NCI-H187 treated with DMSO at 0.1 percent for 48 hours (cell line): ENCODE measurements at regions not wholly inside any gene's neighbourhood (a gene's known extent, or its start where the extent isn't known, plus 50 kb on each side); places are given as distances from the start of the nearest gene placed in this dataset.

Experiments used
- DNase-seq: peaks from one replicate; lab custom pipeline; 2025; lab: John Stamatoyannopoulos, UW

DNA sequence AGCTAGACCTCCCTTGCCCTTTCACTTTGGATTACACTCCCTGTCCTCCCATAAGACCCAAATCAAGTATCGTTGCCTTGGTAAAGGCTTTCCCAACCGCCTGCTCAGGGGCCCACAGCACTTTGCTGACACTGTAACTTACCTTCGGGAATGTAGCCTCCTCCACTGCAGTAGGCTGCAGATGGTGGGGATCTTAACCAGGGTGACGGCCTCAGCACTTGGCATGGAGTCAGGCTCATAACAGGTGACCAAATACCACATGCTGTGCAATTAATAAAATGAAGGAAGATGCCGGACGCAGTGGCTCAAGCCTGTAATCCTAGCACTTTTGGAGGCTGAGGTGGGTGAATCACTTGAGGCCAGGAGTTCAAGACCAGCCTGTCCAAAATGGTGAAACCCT lies 88.7 kb upstream of the IRF2BP2 start:
- no peak for DNase-seq

DNA sequence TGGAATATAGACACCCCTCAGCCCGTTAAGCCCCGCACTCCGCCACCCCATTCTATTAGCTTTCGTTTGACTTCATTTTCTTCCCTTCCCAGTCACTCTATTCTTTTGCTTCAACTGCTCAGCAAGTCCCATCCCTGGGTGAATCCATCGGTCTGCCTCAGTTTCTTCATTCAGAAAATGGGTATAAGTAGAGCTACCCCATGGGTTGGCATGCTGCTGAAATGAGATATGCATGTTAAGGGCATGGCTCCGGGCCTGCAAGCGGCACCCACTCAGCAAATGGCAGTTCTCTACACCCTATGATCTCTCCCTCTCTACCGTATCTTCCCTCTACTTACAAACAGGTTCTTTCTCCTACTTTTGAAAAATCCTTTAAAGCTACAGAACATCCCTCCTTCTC lies 87.8 kb upstream of the IRF2BP2 start:
- DNase-seq = no peak

DNA sequence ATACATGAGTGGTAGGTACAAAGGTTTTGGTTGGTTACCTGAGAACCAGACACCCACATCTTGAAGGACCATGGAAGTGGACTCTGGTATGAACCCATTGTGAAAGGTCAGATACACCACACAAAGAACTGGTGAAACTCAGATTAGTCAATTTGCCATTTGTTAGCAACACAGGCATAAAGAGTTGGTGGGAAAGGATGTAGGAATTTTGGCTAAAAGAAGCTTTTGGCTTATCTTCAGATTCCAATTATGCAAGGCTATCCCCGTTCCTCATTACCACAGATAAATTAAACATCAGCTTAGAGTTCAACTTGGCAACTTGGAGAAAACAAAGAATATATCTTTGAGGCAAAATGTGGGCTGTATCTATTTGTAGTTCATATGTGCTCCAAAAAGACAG lies 87.0 kb upstream of the IRF2BP2 start:
- no peak for DNase-seq

DNA sequence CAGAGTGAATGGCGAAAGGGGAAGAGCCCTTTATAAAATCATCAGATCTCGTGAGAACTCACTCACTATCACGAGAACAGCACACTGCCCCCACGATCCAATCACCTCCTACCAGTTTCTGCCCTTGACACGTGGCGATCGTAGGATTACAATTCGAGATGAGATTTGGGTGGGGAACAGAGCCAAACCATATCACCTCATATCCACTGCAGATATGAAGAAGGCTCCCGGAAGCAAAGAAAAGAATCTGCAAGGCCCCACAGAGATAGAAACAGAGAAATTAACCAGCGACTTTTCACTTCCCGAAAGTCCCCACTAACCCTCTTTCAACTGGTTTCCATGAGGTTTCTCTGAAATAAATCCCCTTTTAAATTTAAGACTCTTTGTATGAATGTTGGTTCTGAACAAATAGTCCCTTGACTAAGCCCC lies 86.2 kb upstream of the IRF2BP2 start:
- DNase-seq = no peak

DNA sequence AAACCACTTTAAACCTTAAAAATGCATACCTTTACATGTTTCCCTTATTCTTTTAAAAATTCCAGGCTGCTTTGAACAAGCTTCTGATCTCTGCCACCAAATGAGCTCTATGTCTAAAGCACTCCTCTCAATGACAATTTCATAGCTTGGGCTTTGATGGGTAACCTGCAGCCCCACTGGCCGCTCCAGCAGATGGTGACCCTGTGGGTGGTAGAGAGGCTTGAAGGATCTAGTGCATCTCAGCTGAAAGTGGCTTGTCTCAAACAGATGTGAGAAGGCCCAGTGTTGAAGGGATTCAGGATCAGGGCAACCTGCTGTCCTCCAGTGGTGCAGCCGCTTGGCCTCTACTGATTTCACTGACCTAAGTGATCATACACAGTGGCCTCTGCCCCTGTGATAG lies 84.7 kb upstream of the IRF2BP2 start:
- no peak for DNase-seq

DNA sequence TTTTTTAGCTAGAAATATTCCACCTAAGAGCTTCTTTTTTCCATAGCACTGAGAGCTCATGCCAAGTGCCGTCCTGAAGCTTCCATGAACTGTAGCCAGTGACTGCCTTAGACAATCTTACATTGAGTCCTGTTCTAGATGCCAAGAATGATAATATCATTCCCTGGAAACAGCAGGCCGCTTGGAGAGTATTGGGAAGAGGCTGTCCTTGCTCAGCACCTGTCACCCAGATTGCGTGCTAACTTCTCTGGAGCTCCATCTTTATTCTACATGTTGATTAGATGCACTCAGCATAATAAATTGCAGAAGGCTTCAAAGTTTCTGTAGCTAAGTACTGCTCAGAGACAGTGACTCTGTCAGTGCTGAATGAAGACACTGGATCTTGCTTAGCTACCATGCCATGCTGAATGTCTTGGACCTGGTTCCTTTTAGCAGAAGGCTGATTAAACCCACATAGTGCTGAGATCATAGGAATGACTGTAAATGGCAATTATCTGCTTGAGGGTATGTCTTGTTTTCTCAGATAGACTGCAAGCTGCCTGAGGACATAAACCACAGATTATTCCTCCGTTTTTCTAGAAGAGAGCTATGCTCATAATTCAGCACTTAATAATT lies 83.1 kb upstream of the IRF2BP2 start:
- DNase-seq = no peak

DNA sequence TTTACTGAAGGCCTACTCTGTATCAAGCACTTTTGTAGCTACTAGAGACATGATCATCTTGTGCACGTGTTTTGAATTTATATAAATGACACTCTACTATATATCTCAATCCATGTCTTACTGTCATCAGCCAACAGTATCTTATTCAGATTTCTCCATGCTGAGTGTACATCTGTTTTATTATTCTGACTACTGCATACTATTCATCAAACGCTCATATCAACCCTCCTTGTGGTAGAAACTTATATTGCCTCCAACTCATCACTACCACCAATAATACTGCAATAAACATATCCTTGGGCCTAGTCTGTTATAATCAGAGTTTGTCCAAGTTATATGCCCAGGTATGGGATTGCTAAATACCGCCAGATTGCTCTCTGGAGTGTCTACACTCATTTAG lies 81.6 kb upstream of the IRF2BP2 start:
- DNase-seq = no peak

DNA sequence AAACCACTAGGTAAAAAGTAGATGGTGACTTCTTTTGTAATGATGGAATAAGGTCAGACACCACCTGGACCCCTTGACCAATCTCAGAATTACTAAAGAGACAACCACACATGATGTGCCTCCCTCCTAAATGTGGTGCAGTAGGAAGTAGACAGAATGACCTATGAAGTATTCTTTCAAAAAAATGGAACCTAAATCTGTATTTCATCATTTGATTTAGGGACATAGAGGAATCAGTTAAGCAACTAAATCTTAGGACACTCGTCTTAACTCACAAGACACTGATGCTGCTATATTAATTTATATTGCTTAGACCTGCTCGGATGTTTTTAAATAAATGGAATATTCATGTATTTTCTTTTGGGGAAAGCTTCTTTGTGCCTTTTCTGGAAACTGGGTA lies 80.9 kb upstream of the IRF2BP2 start:
- DNase-seq = no peak

DNA sequence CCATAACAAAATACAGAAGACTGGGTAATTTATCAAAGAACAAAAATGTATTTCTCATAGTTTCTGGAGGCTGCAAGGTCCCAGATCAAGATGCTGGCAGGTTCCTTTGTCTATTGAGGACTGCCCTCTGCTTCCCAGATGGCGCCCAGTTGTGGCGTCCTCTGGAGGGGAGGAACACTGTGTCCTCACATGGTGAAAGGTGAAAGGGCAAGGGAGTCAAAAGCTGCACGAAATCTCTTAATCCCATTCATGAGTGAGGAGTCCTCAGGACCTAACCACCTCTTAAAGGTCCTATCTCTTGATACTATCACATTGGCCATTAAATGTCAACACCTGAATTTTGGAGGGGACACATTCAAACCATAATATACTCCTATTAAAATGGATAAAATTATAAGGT lies 79.3 kb upstream of the IRF2BP2 start:
- no peak for DNase-seq

DNA sequence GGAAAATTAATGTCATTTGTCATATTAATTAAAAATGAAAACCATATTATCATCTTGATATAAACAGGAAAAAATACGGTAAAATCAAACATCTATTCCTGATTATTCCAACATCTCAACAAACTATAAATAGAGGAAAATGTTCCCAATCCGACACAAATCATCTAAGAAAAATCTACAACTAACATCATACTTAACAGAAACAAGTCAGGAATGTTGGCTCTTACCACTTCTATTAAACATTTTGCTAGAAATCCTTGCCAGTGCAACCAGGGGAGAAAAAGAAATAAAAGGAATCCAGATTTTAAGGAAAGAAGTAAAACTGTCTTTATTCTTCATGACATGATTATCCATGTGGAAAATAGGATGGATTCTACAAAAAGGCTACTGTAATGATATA lies 77.0 kb upstream of the IRF2BP2 start:
- DNase-seq = no peak

DNA sequence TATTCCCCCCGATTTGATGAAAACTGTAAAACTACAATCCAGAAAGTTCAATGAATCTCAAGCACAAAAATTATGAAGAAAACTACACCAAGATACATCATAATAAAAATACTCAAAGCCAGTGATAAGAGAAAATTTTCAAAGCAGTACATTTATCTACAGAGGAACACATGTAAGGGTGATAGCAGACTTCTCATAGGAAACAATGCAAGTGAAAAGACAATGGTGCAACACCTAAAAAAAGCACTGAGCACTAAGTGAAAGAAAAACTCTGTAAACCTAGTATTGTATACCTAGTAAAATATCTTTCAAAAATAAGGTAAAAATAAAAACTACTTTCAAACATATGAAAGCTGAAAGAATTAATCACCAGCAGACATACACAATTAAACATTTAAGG lies 76.1 kb upstream of the IRF2BP2 start:
- no peak for DNase-seq

DNA sequence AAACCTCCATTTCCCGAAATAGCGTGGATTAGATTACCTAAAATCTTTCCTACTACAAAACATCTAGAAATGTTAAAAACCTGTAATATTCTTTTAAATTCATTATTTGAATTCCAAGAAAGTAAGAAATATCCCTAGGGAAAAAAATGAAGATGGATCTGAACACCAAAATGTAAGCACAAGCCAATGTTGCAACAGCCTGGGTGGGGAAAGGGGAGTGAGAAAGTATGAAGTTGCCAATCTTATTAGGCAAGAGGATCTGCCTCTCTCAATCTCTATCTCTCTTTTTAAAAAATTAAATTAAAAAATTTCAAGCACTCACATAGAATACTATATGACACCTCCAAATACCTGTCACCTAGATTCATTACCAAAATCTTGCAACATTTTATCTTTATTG lies 74.9 kb upstream of the IRF2BP2 start:
- no peak for DNase-seq

DNA sequence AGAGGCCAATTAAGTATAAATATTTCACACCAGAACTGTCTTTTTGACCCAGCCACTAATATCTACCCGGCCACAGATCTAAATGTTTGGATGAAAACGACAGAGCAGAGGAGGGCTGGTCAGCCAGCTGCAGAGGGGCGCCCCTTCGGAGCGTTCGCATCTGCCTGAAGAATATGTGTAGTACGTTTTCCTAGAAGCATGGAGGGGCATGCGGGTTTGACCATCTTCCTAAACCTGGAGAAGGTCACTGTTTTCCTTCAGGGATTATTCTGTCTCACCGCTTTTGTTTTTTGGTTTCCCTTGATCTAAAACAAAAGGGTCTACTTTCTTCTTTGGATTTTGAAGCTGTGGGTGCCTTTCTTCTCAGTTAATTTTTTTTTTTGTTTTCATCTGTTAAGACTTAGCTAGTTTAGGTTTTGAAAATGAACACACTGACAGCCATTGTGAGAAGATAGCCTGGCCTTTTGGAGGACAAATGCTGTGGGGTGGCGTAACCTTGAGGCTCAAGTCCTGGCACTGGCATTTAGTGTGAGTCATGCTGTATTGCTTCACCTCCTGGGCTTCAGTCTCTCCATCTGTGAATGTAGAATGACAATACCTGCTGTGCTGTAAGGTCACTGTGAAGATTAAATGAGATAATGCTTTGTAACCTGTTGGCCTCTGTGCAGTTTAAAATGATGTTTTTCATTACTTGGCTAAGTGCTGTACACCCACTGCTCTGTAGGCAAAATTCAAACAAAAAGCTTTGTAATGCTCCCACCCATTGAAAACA lies 74.1 kb upstream of the IRF2BP2 start:
- no peak for DNase-seq

DNA sequence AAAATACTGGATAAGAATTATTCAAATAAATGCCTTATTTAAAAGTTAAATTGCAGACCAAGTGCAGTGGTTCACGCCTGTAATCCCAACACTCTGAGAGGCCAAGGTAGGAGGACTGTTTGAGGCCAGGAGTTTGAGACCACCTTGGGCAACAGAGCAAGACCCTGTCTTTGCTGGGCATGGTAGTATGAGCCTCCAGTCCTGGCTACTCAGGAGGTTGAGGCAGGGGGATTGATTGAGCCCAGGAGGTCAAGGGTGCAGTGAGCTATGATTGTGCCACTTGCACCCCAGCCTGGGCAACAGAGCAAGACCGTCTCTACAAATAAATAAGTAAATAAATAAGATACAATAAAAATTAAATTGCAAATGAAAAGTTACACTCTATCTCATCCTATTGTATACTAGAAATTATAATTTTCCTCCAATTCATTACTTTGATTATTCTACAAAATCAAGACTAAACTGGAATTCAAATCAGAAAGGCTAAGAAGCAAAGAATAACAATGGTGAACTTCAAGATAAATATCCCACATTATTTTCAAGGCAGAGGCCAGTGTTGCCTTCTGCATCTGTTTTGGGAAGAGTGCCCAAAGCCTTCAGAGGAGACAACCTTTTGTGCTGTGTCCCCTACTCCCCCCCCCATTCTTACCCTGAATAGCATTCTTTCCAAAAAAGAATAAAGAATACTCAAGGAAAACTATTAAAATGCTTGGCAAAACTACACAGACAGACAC lies 73.3 kb upstream of the IRF2BP2 start:
- no peak for DNase-seq

DNA sequence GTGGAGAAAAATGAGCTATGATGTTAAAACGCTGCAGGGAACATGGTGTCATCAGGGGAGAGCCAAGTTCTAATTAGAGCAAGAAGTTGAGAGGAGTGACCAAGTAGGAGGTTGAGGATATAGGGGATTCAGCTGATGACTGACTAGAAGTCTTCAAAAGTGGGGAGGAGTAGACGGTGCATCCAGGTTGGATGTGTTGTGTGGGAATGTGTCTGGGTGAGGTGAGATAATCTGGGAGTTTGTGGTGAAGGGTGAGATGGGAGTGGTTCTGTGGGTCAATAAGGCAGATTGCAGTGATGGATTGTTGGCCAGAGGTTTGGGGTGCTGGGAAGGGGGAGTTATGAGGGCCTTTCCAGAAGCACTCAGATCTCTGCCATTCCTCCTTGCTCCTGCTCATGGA lies 72.0 kb upstream of the IRF2BP2 start:
- DNase-seq = no peak

DNA sequence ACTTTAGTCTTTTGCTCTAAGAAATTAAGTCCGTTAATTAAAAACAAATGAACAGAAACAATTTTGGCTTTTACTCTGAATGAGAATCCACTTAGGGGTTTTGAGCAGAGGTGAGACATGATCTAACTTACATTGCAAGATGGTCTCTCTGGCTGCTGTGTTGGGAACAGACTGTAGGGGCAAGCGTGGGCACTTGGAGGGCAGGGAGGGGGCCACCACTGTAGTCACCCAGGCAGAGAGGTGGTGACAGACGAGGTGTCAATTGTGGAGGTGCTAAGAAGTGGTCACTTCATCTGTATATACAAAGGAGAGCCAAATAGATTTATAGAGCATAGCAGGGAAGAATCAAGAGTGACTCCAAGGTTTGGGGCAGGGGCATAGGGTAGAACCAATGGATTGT lies 71.1 kb upstream of the IRF2BP2 start:
- DNase-seq = no peak

DNA sequence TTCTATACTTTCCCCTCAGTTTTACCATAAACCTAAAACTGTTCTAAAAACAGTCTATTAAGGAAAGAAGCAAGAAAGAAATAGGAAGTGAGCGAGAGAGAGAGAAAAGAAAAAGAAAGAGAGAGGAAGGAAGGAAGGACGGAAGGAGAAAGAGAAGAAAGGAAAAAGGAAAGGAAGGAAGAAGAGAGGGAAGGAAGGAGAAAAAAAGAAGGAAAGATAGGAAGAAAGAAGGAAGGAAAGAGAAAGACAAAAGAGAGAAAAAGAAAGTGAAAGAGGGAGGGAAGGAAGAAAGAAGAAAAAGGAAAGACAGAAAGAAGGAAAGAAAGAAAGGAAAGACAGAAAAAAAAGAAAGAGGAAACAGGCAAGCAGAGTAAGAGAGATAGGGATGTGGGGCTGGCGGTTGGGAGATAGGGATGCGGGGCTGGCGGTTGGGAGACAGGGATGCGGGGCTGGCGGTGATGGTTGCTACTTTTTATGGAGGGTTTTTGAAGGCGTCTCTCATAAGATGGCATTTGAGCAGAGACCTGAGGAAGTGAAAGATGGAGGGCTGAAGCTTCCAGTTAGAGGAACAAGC lies 70.4 kb upstream of the IRF2BP2 start:
- no peak for DNase-seq

DNA sequence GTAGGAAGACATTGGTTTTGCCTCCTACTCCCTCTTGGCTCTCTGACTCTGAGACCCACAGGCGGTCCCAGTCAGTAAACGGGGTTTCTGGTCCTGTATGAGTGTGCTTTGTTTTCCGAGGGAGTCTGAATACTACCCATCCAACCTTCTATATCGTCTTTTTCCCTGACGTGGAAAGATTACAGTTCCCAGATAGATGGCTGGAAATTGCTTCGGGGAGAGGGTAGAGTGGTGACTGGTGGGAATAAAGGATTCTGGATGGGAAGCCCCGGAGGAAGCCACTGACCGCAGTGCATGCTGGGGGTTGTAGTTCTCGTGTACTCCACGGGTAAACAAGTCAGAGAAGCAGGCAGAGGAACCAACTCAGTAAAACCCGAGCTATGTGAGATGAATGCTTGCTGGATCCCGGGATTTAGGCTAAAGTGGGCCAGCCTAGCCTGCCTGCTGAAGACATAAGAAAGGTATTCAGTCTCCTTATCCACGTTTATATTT lies 66.2 kb upstream of the IRF2BP2 start:
- no peak for DNase-seq

DNA sequence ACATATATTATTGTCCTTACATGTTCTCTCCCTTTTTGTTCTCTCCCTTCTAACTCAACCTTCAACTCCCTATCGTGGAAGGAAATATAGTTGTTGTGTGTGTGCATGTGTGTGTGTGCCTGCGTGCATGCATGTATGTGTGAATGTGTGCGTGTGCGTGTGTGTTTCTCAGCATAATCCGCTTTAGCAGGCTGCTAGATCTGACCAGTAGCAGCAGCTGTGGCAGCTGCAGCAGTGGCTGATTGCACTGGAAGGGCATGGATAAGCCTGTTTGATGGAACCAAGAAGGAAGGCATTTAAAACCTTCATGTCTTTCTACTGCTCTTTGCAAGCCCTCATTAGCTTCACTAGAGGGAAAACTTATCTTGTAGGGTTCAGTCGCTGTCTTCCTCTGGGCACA lies 65.6 kb upstream of the IRF2BP2 start:
- no peak for DNase-seq

DNA sequence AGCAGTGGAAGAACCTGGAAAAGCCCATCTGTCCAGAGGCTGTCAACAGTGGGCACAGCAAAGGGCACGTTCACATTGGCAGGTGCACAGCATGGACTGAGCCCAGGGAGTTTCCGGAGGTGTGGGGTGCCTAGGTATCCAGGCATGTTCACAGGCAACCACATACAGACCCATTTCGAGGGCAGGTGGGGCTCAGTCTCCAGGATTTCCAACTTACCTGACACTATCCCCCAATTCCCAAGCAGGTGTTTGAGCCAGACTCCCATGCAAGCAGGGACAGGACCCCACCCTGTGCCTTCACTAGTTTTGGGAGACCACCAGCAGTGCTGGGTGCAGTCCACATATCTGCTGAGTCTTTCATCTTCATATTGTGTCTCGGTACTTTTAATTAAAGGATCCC lies 65.0 kb upstream of the IRF2BP2 start:
- DNase-seq = no peak

DNA sequence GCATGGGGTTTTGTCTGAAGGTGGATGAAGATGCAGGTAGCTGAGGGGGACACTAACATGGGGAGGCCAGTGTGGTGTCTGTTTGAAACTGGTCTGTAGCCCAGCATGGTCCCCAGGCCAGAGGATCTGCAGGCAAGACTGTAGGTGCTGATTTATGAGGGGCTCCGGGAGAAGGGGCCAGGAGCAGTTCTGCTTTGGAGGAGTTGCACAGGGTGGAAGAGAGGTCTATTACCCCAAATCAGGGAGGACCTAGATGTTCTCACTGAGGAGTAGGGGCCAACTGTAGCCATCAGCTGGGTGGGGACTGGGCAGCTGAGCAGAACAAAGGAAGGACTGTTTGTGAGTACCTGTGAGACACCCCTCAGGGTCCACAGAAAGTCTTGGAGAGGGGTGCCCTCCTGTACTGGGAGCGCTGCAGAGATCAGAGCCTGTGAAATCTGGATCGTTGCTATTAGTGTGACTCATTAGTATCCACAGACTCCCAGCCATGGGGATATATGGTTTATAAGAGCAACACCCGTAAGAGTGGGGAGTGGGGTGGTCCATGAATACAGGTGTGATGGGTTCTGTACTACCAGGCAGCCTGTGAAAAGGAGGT lies 64.3 kb upstream of the IRF2BP2 start:
- no peak for DNase-seq

DNA sequence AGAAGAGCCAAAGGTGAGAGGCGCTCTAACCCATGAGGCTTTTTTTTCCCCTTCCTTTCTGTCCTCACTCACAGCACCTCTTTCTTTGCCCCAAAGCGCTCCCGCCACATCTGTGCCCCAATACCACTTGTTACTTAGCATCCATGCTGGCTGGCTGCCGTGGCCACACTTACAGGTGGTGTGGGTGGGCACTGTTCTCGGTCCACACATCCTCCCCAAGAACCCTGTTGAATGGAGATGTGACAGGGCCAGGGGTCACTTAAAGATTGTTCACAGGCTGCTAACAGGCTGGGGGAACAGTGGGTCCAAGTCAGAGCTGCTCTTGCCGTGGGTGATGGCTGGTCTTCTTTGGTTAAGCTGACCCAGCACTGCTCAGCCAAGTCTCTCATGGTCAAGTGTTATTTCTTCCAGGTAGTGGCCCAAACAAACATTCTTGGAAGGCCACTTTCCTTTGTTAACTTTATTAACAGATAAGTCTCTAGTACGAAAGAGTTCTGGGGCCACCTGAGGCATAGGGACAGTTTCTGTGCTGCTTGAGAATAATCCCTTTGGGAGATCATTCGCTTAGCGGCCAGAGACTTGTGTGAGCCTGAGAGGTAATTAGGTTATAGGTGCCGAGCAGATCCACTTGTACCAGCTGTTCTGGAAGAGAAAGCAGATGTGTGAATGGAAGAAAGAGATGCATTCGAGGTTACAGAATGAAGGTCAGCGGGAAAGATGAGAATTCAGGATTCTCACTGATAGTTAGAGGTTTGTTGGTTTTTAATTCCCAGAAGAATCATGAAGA lies 62.6 kb upstream of the IRF2BP2 start:
- DNase-seq = no peak
